Suprapubic skin (tissue), 4 donors: ENCODE measurements at regions not wholly inside any gene's neighbourhood (a gene's known extent, or its start where the extent isn't known, plus 50 kb on each side); places are given as distances from the start of the nearest gene placed in this dataset.

Experiments
- DNase-seq, 2 donors: peaks; one replicate each; pipeline ENCODE4 v3.0.0-alpha.2; 2019; ENCODE audit warnings: low spot score in 2 of 2
- H3K27ac ChIP-seq: fragments of 200-600 bp; sonication (generic); one replicate; pipeline ENCODE4 v1.5.1; 2019
- H3K27me3 ChIP-seq: fragments of 200-600 bp; sonication (generic); one replicate; pipeline ENCODE4 v1.5.1; 2019
- H3K36me3 ChIP-seq: fragments of 200-600 bp; sonication (generic); one replicate; pipeline ENCODE4 v1.5.1; 2019
- H3K4me1 ChIP-seq: fragments of 200-600 bp; sonication (generic); one replicate; pipeline ENCODE4 v1.5.1; 2019
- H3K4me3 ChIP-seq: fragments of 200-600 bp; sonication (generic); one replicate; pipeline ENCODE4 v1.5.1; 2019; ENCODE audit warnings: mild to moderate bottlenecking
- H3K9me3 ChIP-seq: fragments of 200-600 bp; sonication (generic); one replicate; pipeline ENCODE4 v1.5.1; 2019
- CTCF ChIP-seq, 2 donors: fragments of 200-600 bp in 1 of 2; fragments of 450-650 bp in 1 of 2; sonication (generic) in 1 of 2; IDR thresholded peaks; one replicate each; pipeline ENCODE4 v1.5.1; 2016 to 2019; ENCODE audit warnings: antibody characterized with exemption in 2 of 2, mild to moderate bottlenecking in 1 of 2, moderate library complexity in 1 of 2
- EP300 ChIP-seq: sonication (generic); formaldehyde crosslinking; IDR thresholded peaks from one replicate; pipeline ENCODE4 v1.6.1; 2017; ENCODE audit warnings: antibody characterized with exemption
- POLR2A ChIP-seq, 2 donors: fragments of 450-650 bp; IDR thresholded peaks; one replicate each; pipeline ENCODE4 v1.6.1; 2017; ENCODE audit warnings: antibody characterized with exemption in 2 of 2, mild to moderate bottlenecking in 2 of 2, moderate library complexity in 2 of 2
- POLR2AphosphoS5 ChIP-seq, 3 donors: sonication (generic); formaldehyde crosslinking; IDR thresholded peaks; one replicate each; pipeline ENCODE4 v1.6.1; 2017; ENCODE audit warnings: antibody characterized with exemption in 3 of 3
- WGBS: methylation state at CpG from one replicate; pipeline ENCODE4 v1.1.5; 2018; 5-methylcytosine and 5-hydroxymethylcytosine counted together

- WGBS = 35% methylated on average over 5 of the region's 5 CpGs
- TF ChIP-seq CTCF (IDR thresholded peaks at IDR 0.05) = no peak
- H3K4me1 ChIP-seq = peaks cover 5% of the 10 kb centered on the region
- no peaks in the 10 kb centered on the region for H3K36me3 ChIP-seq
- H3K4me3 ChIP-seq = no peak overlapping the region
- no peaks in the 10 kb centered on the region for H3K27me3 ChIP-seq
- DNase-seq = no peak
- H3K27ac ChIP-seq = no peak overlapping the region
- H3K9me3 ChIP-seq = no peaks in the 10 kb centered on the region
Observed at GRCh38 chr16:13507530-13507929, 412.4 kb upstream of the ERCC4 start.

- H3K27me3 ChIP-seq = no peaks in the 10 kb centered on the region
- DNase-seq = no peak
- H3K4me1 ChIP-seq = peaks cover 5% of the 10 kb centered on the region
- H3K9me3 ChIP-seq = peaks cover 2% of the 10 kb centered on the region
- H3K27ac ChIP-seq = no peak overlapping the region
- TF ChIP-seq POLR2A (IDR thresholded peaks at IDR 0.05) (no peak), EP300 (no peak), POLR2AphosphoS5 (IDR thresholded peaks at IDR 0.05) (no peak), CTCF (IDR thresholded peaks at IDR 0.05) (no peak)
- WGBS = 77% methylated on average over 5 of the region's 5 CpGs
- no peak overlapping the region for H3K4me3 ChIP-seq
- no peaks in the 10 kb centered on the region for H3K36me3 ChIP-seq
Observed at GRCh38 chr16:13510425-13511151, 409.4 kb upstream of the ERCC4 start.

- H3K9me3 ChIP-seq = peaks cover 3% of the 10 kb centered on the region
- H3K4me3 ChIP-seq = no peak overlapping the region
- H3K36me3 ChIP-seq = no peaks in the 10 kb centered on the region
- H3K4me1 ChIP-seq = no peaks in the 10 kb centered on the region
- H3K27me3 ChIP-seq = no peaks in the 10 kb centered on the region
- TF ChIP-seq POLR2AphosphoS5 (IDR thresholded peaks at IDR 0.05) (no peak), EP300 (no peak), CTCF (IDR thresholded peaks at IDR 0.05) (no peak), POLR2A (IDR thresholded peaks at IDR 0.05) (no peak)
- WGBS = 40% methylated on average over 2 of the region's 3 CpGs
- no peak overlapping the region for H3K27ac ChIP-seq
- no peak for DNase-seq
Observed at GRCh38 chr16:13517841-13518240, 402.1 kb upstream of the ERCC4 start.

- TF ChIP-seq EP300 = no peak
- no peak for TF ChIP-seq CTCF (IDR thresholded peaks at IDR 0.05)
- TF ChIP-seq POLR2A (IDR thresholded peaks at IDR 0.05) = no peak
- TF ChIP-seq POLR2AphosphoS5 (IDR thresholded peaks at IDR 0.05) = no peak
- Histone ChIP-seq H3K27ac (no peak overlapping the region), H3K9me3 (peaks cover 3% of the 10 kb centered on the region), H3K27me3 (no peaks in the 10 kb centered on the region), H3K4me1 (no peaks in the 10 kb centered on the region), H3K36me3 (no peaks in the 10 kb centered on the region), H3K4me3 (no peak overlapping the region)
- WGBS = 51% methylated on average over 2 of the region's 2 CpGs
- no peak for DNase-seq
Observed at GRCh38 chr16:13519871-13520270, 400.1 kb upstream of the ERCC4 start.

GRCh38 chr16:13521356-13521755 lies 398.6 kb upstream of the ERCC4 start:
- Histone ChIP-seq H3K4me1 (no peaks in the 10 kb centered on the region), H3K9me3 (no peaks in the 10 kb centered on the region), H3K27me3 (no peaks in the 10 kb centered on the region), H3K27ac (no peak overlapping the region), H3K36me3 (no peaks in the 10 kb centered on the region), H3K4me3 (no peak overlapping the region)
- TF ChIP-seq POLR2A (IDR thresholded peaks at IDR 0.05) (no peak), CTCF (IDR thresholded peaks at IDR 0.05) (no peak), EP300 (no peak), POLR2AphosphoS5 (IDR thresholded peaks at IDR 0.05) (no peak)
- no peak for DNase-seq
- 58% methylated on average over 2 of the region's 2 CpGs for WGBS
